Liver (tissue), 8 donors: ENCODE measurements at regions not wholly inside any gene's neighbourhood (a gene's known extent, or its start where the extent isn't known, plus 50 kb on each side); places are given as distances from the start of the nearest gene placed in this dataset.

Source experiments
- DNase-seq: peaks from one replicate; pipeline ENCODE4 v3.0.0-alpha.2; 2017; ENCODE audit warnings: low spot score
- H3K27ac ChIP-seq, 2 donors: one replicate each; pipeline ENCODE4 v1.7.0; 2013; ENCODE audit warnings: inconsistent platforms in 2 of 2, low read length in 2 of 2, control low read depth in 1 of 2, low read depth in 1 of 2, mild to moderate bottlenecking in 1 of 2
- H3K27me3 ChIP-seq, 4 donors: one replicate each; pipeline versions ENCODE4 v1.6.1 to v1.7.0; 2013; ENCODE audit warnings: low read length in 3 of 4, inconsistent platforms in 1 of 4, mild to moderate bottlenecking in 1 of 4, moderate library complexity in 1 of 4; ENCODE audit not compliant: control insufficient read depth in 4 of 4, insufficient read depth in 4 of 4
- H3K36me3 ChIP-seq, 4 donors: one replicate each; pipeline versions ENCODE4 v1.6.1 to v1.7.0; 2013; ENCODE audit warnings: low read length in 3 of 4, mild to moderate bottlenecking in 3 of 4, low read depth in 1 of 4, moderate library complexity in 1 of 4; ENCODE audit not compliant: control insufficient read depth in 4 of 4, insufficient read depth in 3 of 4
- H3K4me1 ChIP-seq, 4 donors: one replicate each; pipeline versions ENCODE4 v1.6.1 to v1.7.0; 2013; ENCODE audit warnings: low read length in 3 of 4, mild to moderate bottlenecking in 3 of 4, moderate library complexity in 1 of 4; ENCODE audit not compliant: control insufficient read depth in 4 of 4, insufficient read depth in 4 of 4
- H3K4me3 ChIP-seq, 3 donors: one replicate each; pipeline versions ENCODE4 v1.6.1 to v1.7.0; 2013; ENCODE audit warnings: low read length in 3 of 3, control low read depth in 1 of 3, low read depth in 1 of 3, mild to moderate bottlenecking in 1 of 3
- H3K9ac ChIP-seq, 2 donors: one replicate each; pipeline ENCODE4 v1.7.0; 2013; ENCODE audit warnings: low read length in 2 of 2, mild to moderate bottlenecking in 2 of 2, moderate library complexity in 2 of 2, control low read depth in 1 of 2, low read depth in 1 of 2
- H3K9me3 ChIP-seq, 4 donors: one replicate each; pipeline versions ENCODE4 v1.6.1 to v1.7.0; 2013; ENCODE audit warnings: low read length in 3 of 4; ENCODE audit not compliant: control insufficient read depth in 4 of 4
- ATF3 ChIP-seq: IDR thresholded peaks from 2 replicates; pipeline ENCODE4 v1.6.1; 2016; ENCODE audit warnings: antibody characterized with exemption
- CTCF ChIP-seq: fragments of 150-350 bp; IDR thresholded peaks from 2 replicates; pipeline ENCODE4 v1.5.1; 2017; ENCODE audit warnings: improper control_type of control experiment, low read depth, low read length; ENCODE audit not compliant: missing input control
- EGR1 ChIP-seq, 2 donors: IDR thresholded peaks; 2 replicates each; pipeline ENCODE4 v1.6.1; 2016 to 2018; ENCODE audit warnings: antibody characterized with exemption in 2 of 2, low read depth in 2 of 2
- FOXA1 ChIP-seq: IDR thresholded peaks from 2 replicates; pipeline ENCODE4 v1.6.1; 2016; ENCODE audit warnings: antibody characterized with exemption
- FOXA2 ChIP-seq: IDR thresholded peaks from 2 replicates; pipeline ENCODE4 v1.6.1; 2016; ENCODE audit warnings: antibody characterized with exemption
- GABPA ChIP-seq, 2 donors: IDR thresholded peaks in 1 of 2; conservative IDR thresholded peaks in 1 of 2; 2 replicates each; pipeline ENCODE4 v1.6.1; 2016; ENCODE audit warnings: antibody characterized with exemption in 2 of 2, mild to moderate bottlenecking in 1 of 2, moderate library complexity in 1 of 2
- HNF4A ChIP-seq, 2 donors: conservative IDR thresholded peaks; 2 replicates each; pipeline ENCODE4 v1.6.1; 2016; ENCODE audit warnings: antibody characterized with exemption in 2 of 2, mild to moderate bottlenecking in 2 of 2
- HNF4G ChIP-seq: IDR thresholded peaks from 2 replicates; pipeline ENCODE4 v1.6.1; 2016; ENCODE audit warnings: antibody characterized with exemption
- JUND ChIP-seq, 2 donors: IDR thresholded peaks; 2 replicates each; pipeline ENCODE4 v1.6.1; 2016; ENCODE audit warnings: antibody characterized with exemption in 2 of 2
- MAX ChIP-seq: IDR thresholded peaks from 2 replicates; pipeline ENCODE4 v1.6.1; 2016; ENCODE audit warnings: antibody characterized with exemption
- NR2F2 ChIP-seq: IDR thresholded peaks from 2 replicates; pipeline ENCODE4 v1.6.1; 2016; ENCODE audit warnings: antibody characterized with exemption
- RAD21 ChIP-seq, 2 donors: IDR thresholded peaks; 2 replicates each; pipeline ENCODE4 v1.6.1; 2016; ENCODE audit warnings: antibody characterized with exemption in 2 of 2, mild to moderate bottlenecking in 2 of 2
- REST ChIP-seq: IDR thresholded peaks from 2 replicates; pipeline ENCODE4 v1.6.1; 2016; ENCODE audit warnings: antibody characterized with exemption, mild to moderate bottlenecking
- RXRA ChIP-seq, 2 donors: IDR thresholded peaks; 2 replicates each; pipeline ENCODE4 v1.6.1; 2017 to 2018; ENCODE audit warnings: antibody characterized with exemption in 2 of 2, mild to moderate bottlenecking in 1 of 2
- SP1 ChIP-seq: IDR thresholded peaks from 2 replicates; pipeline ENCODE4 v1.6.1; 2018; ENCODE audit warnings: antibody characterized with exemption, mild to moderate bottlenecking
- TAF1 ChIP-seq: conservative IDR thresholded peaks from 2 replicates; pipeline ENCODE4 v1.6.1; 2016; ENCODE audit warnings: antibody characterized with exemption, mild to moderate bottlenecking
- YY1 ChIP-seq: IDR thresholded peaks from 2 replicates; pipeline ENCODE4 v1.6.1; 2016; ENCODE audit warnings: antibody characterized with exemption, mild to moderate bottlenecking
- ZBTB33 ChIP-seq: IDR thresholded peaks from 2 replicates; pipeline ENCODE4 v1.6.1; 2016; ENCODE audit warnings: antibody characterized with exemption
- WGBS: extraction: QIAGEN DNeasy Blood & Tissue Kit; methylation state at CpG from one replicate; pipeline ENCODE4 v1.1.7; 2013; 5-methylcytosine and 5-hydroxymethylcytosine counted together
- donor health status: healthy.
- donor health status: healthy.
- donor health status: healthy.
- donor health status: healthy.
- donor health status: healthy.

GRCh38 chr2:106954304-106954703 is 68.3 kb upstream of the ST6GAL2 start:
- Histone ChIP-seq H3K9ac (no peak overlapping the region), H3K4me3 (no peak overlapping the region), H3K27me3 (peaks cover 0 to 5% (median 1%) of the 10 kb centered on the region in 4 donors), H3K9me3 (no peaks in the 10 kb centered on the region), H3K27ac (no peak overlapping the region), H3K4me1 (no peaks in the 10 kb centered on the region), H3K36me3 (no peaks in the 10 kb centered on the region)
- no peak for DNase-seq
- 53% methylated on average over 3 of the region's 3 CpGs for WGBS
- TF ChIP-seq ZBTB33 (no peak), YY1 (no peak), RAD21 (IDR thresholded peaks at IDR 0.05) (no peak), SP1 (no peak), FOXA2 (no peak), JUND (IDR thresholded peaks at IDR 0.05) (no peak), TAF1 (no peak), EGR1 (IDR thresholded peaks at IDR 0.05; ENCODE audit: low read depth in 2 of 2) (no peak), FOXA1 (no peak), MAX (no peak), REST (no peak), NR2F2 (no peak), HNF4A (conservative IDR thresholded peaks at IDR 0.05) (no peak), GABPA (IDR thresholded peaks at IDR 0.05 in 1 of 2, conservative IDR thresholded peaks at IDR 0.05 in 1 of 2) (no peak), CTCF (no peak), HNF4G (no peak), ATF3 (no peak), RXRA (IDR thresholded peaks at IDR 0.05) (no peak)

- Histone ChIP-seq H3K4me1 (no peaks in the 10 kb centered on the region), H3K36me3 (no peaks in the 10 kb centered on the region), H3K27me3 (peaks cover 0 to 5% (median 1%) of the 10 kb centered on the region in 4 donors), H3K9me3 (no peaks in the 10 kb centered on the region), H3K27ac (no peak overlapping the region), H3K9ac (no peak overlapping the region), H3K4me3 (no peak overlapping the region)
- 70% methylated on average over 7 of the region's 7 CpGs for WGBS
- DNase-seq = no peak
- no peak for TF ChIP-seq ZBTB33
- no peak for TF ChIP-seq SP1
These were observed 70.4 kb upstream of the ST6GAL2 start for GRCh38 chr2:106956416-106956815.
